Astrocyte of the cerebellum (primary cell): ENCODE measurements at regions not wholly inside any gene's neighbourhood (a gene's known extent, or its start where the extent isn't known, plus 50 kb on each side); places are given as distances from the start of the nearest gene placed in this dataset.

Experiments
- DNase-seq: peaks from one replicate; pipeline ENCODE4 v3.0.0-alpha.2; 2011; ENCODE audit warnings: low read depth
- H3K4me3 ChIP-seq: 2 replicates; pipeline ENCODE4 v1.5.1; 2011; ENCODE audit warnings: mild to moderate bottlenecking, low read depth, low read length, moderate library complexity
- in situ Hi-C: cut with HindIII; loops from 2 replicates; pipeline ENCODE4 v1.10.0; 2017; ENCODE audit warnings: low sequenced_read_pairs
- TF ChIP-seq, protein P1 (sequence below): IDR thresholded peaks from 2 replicates; pipeline ENCODE4 v1.5.1; 2012; ENCODE audit warnings: low read length, low read depth, moderate library complexity, mild to moderate bottlenecking; ENCODE audit errors: missing control alignments

DNA sequence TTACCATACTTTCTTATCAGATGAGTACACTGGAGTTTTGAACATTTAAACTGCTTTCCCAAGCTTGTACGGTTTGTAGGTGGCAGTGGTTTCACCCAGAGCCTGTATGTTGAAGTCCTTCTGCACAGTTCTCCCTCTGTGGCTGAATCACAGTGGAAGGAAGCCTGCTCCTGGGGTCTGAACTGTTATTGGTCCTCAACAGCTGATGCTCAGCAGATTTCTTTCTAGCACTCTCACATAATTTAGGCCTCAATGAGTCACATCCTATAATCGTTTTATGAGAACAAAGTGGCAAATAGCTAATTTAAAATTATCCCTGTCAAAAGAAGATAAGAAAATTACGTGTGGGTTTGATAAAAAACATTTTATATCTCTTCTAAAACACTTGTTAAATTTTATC is 229.7 kb downstream of the TLE4 start:
- in situ Hi-C loops, result no loop called here
- H3K4me3 ChIP-seq, result no peak overlapping the region
- DNase-seq, result no peak
- TF ChIP-seq, protein P1, sequence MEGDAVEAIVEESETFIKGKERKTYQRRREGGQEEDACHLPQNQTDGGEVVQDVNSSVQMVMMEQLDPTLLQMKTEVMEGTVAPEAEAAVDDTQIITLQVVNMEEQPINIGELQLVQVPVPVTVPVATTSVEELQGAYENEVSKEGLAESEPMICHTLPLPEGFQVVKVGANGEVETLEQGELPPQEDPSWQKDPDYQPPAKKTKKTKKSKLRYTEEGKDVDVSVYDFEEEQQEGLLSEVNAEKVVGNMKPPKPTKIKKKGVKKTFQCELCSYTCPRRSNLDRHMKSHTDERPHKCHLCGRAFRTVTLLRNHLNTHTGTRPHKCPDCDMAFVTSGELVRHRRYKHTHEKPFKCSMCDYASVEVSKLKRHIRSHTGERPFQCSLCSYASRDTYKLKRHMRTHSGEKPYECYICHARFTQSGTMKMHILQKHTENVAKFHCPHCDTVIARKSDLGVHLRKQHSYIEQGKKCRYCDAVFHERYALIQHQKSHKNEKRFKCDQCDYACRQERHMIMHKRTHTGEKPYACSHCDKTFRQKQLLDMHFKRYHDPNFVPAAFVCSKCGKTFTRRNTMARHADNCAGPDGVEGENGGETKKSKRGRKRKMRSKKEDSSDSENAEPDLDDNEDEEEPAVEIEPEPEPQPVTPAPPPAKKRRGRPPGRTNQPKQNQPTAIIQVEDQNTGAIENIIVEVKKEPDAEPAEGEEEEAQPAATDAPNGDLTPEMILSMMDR, result no peak

DNA sequence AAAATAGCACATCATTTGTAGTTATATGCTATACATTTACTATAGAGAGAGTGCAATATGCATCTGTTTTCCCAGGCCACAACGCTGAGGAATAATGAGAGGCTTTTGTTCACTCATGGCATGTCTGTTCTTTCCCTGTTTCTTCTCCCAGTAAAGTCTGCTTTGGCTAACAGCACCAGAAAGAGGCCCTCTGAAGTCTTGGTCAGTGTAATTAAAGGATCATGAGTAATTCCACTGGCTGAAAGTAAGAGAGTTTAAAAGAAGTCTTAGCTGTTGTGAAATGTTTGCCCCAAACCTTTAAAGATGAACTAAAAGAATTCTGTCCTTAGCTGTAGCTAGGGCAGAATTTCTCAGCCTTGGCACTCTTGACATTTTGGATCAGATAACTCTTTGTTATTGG is 228.8 kb downstream of the TLE4 start:
- DNase-seq, result no peak
- H3K4me3 ChIP-seq, result no peak overlapping the region
- TF ChIP-seq, protein P1, result no peak
- in situ Hi-C loops, result no loop called here

DNA sequence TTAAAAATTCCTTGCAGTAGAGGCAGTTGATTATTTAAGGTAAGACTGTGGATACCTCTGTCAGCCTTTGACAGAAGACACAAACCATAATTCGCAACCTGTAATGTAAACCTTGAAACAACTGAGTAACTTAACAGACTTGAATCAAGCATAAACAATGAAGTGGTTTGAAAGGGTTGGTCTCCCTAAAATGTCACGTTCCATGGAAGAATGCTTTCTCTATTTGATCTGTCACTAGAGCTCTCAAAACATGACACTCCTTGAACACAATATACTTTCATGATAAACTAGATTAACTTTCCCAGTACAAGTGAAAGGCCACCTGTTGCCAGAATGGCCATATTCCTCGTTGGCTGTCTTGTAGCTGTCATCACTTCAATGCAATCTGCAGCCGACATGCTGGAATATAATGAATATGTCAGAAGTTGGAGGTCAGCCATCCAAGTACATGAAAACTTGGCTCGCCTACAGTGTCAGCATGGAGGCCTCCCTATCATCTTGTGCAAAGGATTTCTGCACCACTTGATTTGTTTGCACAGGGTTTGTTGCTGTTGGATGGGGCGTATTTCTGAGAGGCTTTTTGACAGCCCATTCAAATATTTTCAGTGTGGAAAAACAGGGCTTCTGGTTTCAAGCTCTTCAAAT is 228.0 kb downstream of the TLE4 start:
- peak; percentile 81 for DNase-seq
- TF ChIP-seq, protein P1, result no peak
- in situ Hi-C loops, result no loop called here
- H3K4me3 ChIP-seq, result no peak overlapping the region

DNA sequence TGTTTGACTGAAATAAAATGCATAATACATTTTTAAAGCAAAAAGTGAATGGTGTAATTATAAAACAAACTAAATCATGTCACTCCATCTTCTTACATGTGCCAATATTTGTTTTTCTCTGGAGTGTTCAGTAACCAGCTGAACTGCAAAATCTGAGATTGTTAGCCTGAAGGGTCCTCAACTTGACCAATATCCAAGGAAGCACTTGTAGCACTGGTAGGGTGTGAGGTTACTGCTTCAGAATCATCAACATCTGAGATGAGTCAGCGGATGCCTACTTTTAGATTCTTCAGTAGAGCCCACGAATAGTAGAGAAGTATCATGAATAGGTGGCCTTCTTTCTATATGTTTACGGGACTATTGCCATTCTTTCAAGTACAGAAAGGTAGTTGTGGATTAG is 226.7 kb downstream of the TLE4 start:
- no peak for DNase-seq
- no peak overlapping the region for H3K4me3 ChIP-seq
- TF ChIP-seq, protein P1, result no peak
- in situ Hi-C loops, result no loop called here

DNA sequence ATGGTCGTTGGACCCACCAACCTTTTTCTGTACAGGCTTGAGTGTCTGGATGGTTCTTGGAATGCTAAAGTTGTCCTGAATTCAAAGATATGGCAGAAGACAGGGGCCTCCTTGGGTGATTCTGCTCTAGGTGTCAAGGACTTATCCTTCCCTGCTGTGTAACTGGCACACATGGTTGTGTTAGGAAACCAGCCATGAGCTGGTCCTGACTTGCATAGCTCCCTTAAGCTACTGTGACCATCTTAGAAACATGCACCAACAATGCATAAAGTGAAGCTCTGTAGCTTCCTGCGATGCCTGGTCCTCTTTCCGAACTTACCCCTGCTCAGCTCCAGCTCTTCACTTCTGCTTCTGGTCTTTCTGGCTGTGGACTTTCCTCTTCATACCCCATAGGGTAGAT is 224.6 kb downstream of the TLE4 start:
- no peak for DNase-seq
- TF ChIP-seq, protein P1, result no peak
- no peak overlapping the region for H3K4me3 ChIP-seq
- in situ Hi-C loops, result no loop called here

DNA sequence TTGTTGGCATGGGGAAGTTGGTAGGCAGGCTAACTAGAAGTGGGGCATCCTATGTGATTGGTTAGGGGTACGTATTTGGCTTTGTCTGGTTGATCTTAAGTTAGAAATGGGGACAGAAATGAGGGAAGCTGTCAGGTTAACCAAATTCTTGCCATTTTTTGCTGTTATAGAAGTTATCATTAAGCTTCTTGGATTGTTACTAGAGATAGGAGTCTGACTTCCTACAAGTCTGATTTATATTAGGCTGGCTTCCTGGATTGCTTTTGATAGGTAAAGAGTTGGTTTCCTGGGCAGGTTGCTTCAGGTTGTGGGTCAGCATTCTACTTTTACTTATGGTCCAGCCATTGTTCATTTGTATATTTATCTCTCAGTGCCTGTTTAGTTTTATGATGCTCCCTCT is 216.9 kb downstream of the TLE4 start:
- TF ChIP-seq, protein P1, result no peak
- no peak overlapping the region for H3K4me3 ChIP-seq
- no peak for DNase-seq
- in situ Hi-C loops, result no loop called here
